C4-2B (cell line): ENCODE measurements at regions not wholly inside any gene's neighbourhood (a gene's known extent, or its start where the extent isn't known, plus 50 kb on each side); places are given as distances from the start of the nearest gene placed in this dataset.

ENCODE experiments used
- H3K27ac ChIP-seq: fragments of 450-650 bp; 2 replicates; pipeline ENCODE4 v1.5.1; 2017
- CTCF ChIP-seq: fragments of 450-650 bp; conservative IDR thresholded peaks from 2 replicates; pipeline ENCODE4 v1.5.1; 2017; ENCODE audit warnings: mild to moderate bottlenecking
- ZFX ChIP-seq: fragments of 450-650 bp; IDR thresholded peaks from 2 replicates; pipeline ENCODE4 v1.6.1; 2017

DNA sequence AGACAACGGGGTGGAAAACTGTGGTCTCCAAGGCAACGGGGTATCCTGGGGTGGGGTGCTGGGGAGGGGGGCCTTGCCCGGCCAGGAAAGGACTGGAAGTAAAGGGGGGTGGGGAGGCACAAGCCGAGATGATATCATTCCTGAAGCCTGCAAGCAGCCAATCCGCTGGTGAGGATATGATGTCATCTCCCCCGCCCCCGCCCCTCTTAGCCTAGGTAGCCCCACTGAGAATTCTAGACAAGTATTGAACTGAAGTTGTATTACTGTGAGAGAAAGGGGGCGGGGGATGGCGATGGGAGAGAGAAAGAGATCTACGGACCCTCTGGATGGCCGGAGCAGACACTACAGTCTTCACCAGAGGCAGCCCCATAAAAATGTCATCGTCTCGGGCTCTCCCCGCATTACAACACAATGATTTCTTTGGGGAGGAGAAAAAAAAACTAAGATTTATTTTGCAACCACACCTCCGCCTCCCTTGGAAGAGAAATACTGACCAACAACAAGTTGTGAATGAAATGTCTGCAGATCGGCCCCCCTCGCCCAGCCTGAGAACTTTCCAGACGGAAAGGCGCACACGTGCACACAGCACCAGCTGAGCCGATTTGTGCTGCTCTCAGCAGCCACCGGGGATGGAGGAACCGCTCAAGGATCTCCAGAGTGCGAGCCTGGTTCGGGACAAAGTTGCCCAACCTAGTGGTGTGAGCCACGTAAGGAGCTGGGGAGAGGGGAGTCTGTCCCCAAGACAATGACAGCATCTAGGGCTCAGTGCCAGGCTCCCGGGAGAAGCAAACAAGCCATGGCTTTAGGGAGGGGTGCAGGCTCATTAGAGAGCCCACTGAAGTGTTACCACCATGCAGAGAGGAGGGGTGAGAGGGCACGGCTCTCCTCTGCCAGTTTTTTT, 222.1 kb downstream of the SOX9 start:
- TF ChIP-seq CTCF (no peak), ZFX (no peak)
- H3K27ac ChIP-seq, result no peak overlapping the region

DNA sequence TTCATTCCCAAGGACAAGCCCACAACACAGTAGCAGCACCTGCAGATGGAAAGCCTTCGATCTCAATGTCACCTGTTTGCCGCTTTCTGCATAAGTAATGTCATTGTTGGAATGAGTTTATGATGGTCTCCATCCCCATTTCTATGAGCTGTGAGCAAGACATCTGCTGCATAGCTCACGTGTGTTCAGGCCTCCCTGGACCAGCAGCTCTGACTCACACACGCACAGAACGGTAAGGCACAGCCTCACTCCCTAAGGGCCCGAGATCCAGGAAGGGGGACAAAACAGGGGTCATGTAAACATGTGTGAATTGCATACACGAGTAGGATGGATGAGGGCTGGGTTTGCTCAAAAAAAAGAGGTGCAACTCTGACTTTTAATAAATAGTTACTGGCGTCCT, 223.1 kb downstream of the SOX9 start:
- TF ChIP-seq CTCF (no peak), ZFX (no peak)

DNA sequence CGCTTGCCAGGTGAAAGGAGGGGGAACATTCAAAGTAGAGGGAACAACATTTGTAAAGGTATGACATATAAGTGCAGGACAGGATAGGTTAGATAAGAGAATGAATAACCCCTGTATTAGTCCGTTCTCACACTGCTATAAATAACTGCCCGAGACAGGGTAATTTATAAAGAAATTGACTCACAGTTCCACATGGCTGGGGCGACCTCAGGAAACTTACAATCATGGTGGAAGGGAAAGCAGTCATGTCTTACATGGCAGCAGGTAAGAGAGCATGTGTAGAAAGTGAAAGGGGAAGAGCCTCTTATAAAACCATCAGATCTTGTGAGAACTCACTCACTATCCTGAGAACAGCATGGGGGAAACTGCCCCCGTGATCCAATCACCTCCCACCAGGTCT, 223.8 kb downstream of the SOX9 start:
- TF ChIP-seq ZFX, result no peak
- no peak for TF ChIP-seq CTCF

More for the DNA sequence above, 223.1 kb downstream of the SOX9 start:
- no peak overlapping the region for H3K27ac ChIP-seq

DNA sequence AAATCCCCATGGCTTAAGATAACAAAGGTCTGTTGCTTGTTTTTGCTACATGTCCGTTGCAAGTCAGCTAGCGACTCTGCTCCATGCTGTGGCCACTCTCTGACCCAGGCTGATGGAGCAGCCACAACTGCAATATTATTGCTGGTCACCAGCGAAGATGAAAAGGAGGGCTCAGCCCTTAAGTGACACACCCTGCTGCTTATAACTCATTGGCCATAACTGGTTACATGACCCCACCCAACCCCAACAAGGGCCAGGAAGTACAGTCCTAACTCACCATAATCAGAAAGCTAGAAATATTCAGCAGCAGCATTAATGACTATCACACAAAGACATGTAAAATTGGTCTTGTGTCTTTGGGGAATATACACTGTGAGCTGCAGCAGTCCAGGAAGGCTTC, 224.3 kb downstream of the SOX9 start:
- no peak overlapping the region for H3K27ac ChIP-seq
- TF ChIP-seq ZFX (no peak), CTCF (no peak)

More for the DNA sequence above, 223.8 kb downstream of the SOX9 start:
- H3K27ac ChIP-seq, result no peak overlapping the region

DNA sequence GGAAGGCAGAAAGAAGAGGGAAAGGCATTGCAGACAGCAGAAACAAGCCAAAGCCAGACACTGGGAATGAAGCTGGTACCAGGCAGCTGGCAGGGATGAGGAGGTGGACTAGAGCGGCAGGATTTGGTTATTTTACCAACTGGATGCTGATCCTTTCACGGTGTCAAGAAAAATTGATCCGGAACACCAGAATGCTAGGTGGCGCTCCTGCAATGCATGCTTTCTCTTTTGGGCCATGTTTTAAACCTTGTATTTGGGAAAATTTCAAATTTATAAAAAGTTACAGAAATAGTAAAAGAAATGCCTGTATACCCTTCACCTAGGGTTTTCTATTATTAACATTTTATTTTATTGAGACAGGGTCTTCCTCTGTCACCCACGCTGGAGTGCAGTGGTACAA, 224.7 kb downstream of the SOX9 start:
- no peak overlapping the region for H3K27ac ChIP-seq
- TF ChIP-seq ZFX (no peak), CTCF (no peak)

GRCh38 chr17:72346306-72346705, 225.5 kb downstream of the SOX9 start:
- TF ChIP-seq CTCF (no peak), ZFX (no peak)
- H3K27ac ChIP-seq, result no peak overlapping the region

DNA sequence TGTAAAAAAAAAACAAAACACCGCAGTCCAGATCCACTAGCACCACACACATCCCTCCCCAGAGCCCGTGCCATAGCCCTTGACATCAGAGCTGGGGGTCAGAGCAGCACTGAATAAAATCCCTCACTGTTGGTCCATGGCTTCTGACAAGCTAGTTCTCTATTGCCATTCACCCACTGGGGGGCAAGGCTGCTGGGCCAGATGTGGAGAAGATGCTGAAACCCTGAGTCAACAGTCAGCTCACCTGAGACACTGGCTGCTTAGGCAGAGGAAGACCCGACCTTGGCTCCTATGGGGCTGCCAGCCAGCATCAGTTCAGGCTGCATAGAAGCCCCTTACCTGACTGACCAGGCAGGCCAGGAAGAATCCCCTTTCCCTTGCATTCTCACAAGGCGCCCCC, 228.2 kb downstream of the SOX9 start:
- TF ChIP-seq CTCF, result no peak
- H3K27ac ChIP-seq, result no peak overlapping the region
